ENCODE measurements at regions not wholly inside any gene's neighbourhood (a gene's known extent, or its start where the extent isn't known, plus 50 kb on each side); places are given as distances from the start of the nearest gene placed in this dataset.
A peak's percentile ranks its signal among the peaks of the same experiment; 100 is the strongest.

DNA sequence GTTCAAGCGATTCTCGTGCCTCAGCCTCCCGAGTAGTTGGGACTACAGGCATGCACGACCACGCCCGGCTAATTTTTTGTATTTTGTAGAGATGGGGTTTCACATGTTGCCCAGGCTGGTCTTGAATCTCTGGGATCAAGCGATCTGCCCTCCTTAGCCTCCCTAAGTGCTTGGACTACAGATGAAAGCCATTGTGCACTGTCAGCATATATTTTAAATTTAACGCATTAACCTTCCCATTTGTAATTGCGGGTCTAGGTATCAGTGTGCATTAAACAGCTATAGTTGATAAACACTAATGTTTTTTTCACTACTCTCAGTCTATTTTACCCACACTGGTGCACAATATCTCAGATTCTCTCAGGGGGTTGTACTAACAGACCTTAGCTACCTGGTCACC lies 1930.8 kb downstream of the C4orf33 start:
- CTCF ChIA-PET = interaction anchor here (1.3 kb wide), 1 partner anchor 105 kb away, joined by 3 read pairs; no protein-coding TSS in a partner anchor
- H3K27ac ChIP-seq = no peak overlapping the region
- TF ChIP-seq MAFK (IDR thresholded peaks at IDR 0.05; ENCODE audit: partially characterized antibody) = peak; percentile 84
- TF ChIP-seq CHD2 (IDR thresholded peaks at IDR 0.05; ENCODE audit: low read length, partially characterized antibody) = no peak

GRCh38 chr4:131044368-131044767 lies 1948.4 kb downstream of the C4orf33 start:
- TF ChIP-seq ELK1 (IDR thresholded peaks at IDR 0.05; ENCODE audit: low read depth, low read length) = no peak
- no peak for TF ChIP-seq TFCP2L1 (CRISPR knock-in tag; IDR thresholded peaks at IDR 0.05)
- TF ChIP-seq EP300 (IDR thresholded peaks at IDR 0.05) = no peak
- no peak for TF ChIP-seq HEYL (CRISPR knock-in tag; IDR thresholded peaks at IDR 0.05)
- TF ChIP-seq PHF8 (IDR thresholded peaks at IDR 0.05; ENCODE audit: borderline replicate concordance, low read depth) = no peak
- no peak for TF ChIP-seq NR3C1 (IDR thresholded peaks at IDR 0.05)
- ATAC-seq (no peak), DNase-seq (ENCODE audit: low read depth in 1 of 2, low spot score in 1 of 2) (no peak), FAIRE-seq (no peak)
- no peak overlapping the region for H3K4me2 ChIP-seq
- H3K27ac ChIP-seq = no peak overlapping the region
- no peak overlapping the region for H3K4me3 ChIP-seq
- H3K4me1 ChIP-seq = no peaks in the 10 kb centered on the region
- CTCF ChIA-PET = no interaction called here
- POLR2A ChIA-PET = no interaction called here
- H3K9me3 ChIP-seq = no peaks in the 10 kb centered on the region

More for the DNA sequence above, 1930.8 kb downstream of the C4orf33 start:
- Histone ChIP-seq H3K4me2 (no peak overlapping the region), H3K4me3 (no peak overlapping the region), H3K4me1 (no peaks in the 10 kb centered on the region), H3K9me3 (no peaks in the 10 kb centered on the region)
- ATAC-seq (no peak), FAIRE-seq (no peak), DNase-seq (ENCODE audit: low read depth in 1 of 2, low spot score in 1 of 2) (no peak)
- WGBS (ENCODE audit: missing lambda C conversion rate) = 45% methylated on average over 9 of the region's 9 CpGs
- POLR2A ChIA-PET = no interaction called here

GRCh38 chr4:131046821-131047220 lies 1950.9 kb downstream of the C4orf33 start:
- H3K4me1 ChIP-seq = no peaks in the 10 kb centered on the region
- ChIA-PET CTCF (no interaction called here), POLR2A (no interaction called here)
- DNase-seq (ENCODE audit: low read depth in 1 of 2, low spot score in 1 of 2) (no peak), FAIRE-seq (no peak), ATAC-seq (no peak)
- TF ChIP-seq KDM1A (IDR thresholded peaks at IDR 0.05; ENCODE audit: low read depth) (no peak), SREBF2 (IDR thresholded peaks at IDR 0.05) (no peak), KDM5A (IDR thresholded peaks at IDR 0.05) (no peak), HOXA7 (CRISPR knock-in tag; IDR thresholded peaks at IDR 0.05) (no peak), HOXB5 (CRISPR knock-in tag; IDR thresholded peaks at IDR 0.05) (no peak), EP300 (IDR thresholded peaks at IDR 0.05) (no peak), FOSB (CRISPR knock-in tag; IDR thresholded peaks at IDR 0.05) (no peak), MYC (IDR thresholded peaks at IDR 0.05; ENCODE audit: borderline replicate concordance, low read length) (no peak), PBX3 (IDR thresholded peaks at IDR 0.05) (no peak), RNF2 (IDR thresholded peaks at IDR 0.05; ENCODE audit: borderline replicate concordance, low read depth) (no peak), RFX5 (IDR thresholded peaks at IDR 0.05) (no peak), POLR2AphosphoS2 (conservative IDR thresholded peaks at IDR 0.05; ENCODE audit: low read length) (no peak), CHD4 (IDR thresholded peaks at IDR 0.05; ENCODE audit: borderline replicate concordance) (no peak)
- no peak overlapping the region for H3K4me3 ChIP-seq
- no peaks in the 10 kb centered on the region for H3K9me3 ChIP-seq
- H3K27ac ChIP-seq = no peak overlapping the region
- no peak overlapping the region for H3K4me2 ChIP-seq
- 28% methylated on average over 4 of the region's 4 CpGs for WGBS (ENCODE audit: missing lambda C conversion rate)

DNA sequence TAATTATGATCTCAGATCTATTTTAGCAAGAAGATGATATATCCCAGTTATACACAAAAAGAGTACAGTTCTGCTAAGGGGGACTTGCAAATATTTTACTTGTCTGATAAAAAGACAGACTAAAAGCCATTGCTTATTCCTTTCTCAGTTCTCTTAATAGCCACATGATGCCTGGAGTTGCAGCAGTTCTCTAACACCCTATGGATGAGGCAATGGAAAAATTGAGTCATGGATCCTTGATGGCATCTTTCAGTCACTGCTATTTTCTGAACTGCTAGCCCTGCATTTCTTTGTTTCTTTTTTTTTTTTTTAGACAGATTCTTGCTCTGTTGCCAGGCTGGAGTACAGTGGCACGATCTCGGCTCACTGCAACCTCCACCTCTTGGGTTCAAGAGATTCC lies 1956.7 kb downstream of the C4orf33 start:
- no peak for DNase-seq (ENCODE audit: low read depth in 1 of 2, low spot score in 1 of 2)
- 50% methylated on average over 2 of the region's 2 CpGs for WGBS (ENCODE audit: missing lambda C conversion rate)
- POLR2A ChIA-PET = no interaction called here
- CTCF ChIA-PET = no interaction called here
- Histone ChIP-seq H3K27ac (no peak overlapping the region), H3K4me3 (no peak overlapping the region), H3K4me2 (no peak overlapping the region), H3K9me3 (no peaks in the 10 kb centered on the region), H3K4me1 (no peaks in the 10 kb centered on the region)
- FAIRE-seq = no peak
- no peak for TF ChIP-seq FOSL2 (IDR thresholded peaks at IDR 0.05)
- no peak for TF ChIP-seq FOSL2 (CRISPR knock-in tag; IDR thresholded peaks at IDR 0.05)
- no peak for TF ChIP-seq ZNF302 (CRISPR knock-in tag; IDR thresholded peaks at IDR 0.05)
- no peak for TF ChIP-seq ZC3H11A (IDR thresholded peaks at IDR 0.05)
- TF ChIP-seq, protein P1, sequence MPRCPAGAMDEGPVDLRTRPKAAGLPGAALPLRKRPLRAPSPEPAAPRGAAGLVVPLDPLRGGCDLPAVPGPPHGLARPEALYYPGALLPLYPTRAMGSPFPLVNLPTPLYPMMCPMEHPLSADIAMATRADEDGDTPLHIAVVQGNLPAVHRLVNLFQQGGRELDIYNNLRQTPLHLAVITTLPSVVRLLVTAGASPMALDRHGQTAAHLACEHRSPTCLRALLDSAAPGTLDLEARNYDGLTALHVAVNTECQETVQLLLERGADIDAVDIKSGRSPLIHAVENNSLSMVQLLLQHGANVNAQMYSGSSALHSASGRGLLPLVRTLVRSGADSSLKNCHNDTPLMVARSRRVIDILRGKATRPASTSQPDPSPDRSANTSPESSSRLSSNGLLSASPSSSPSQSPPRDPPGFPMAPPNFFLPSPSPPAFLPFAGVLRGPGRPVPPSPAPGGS (IDR thresholded peaks at IDR 0.05) = no peak
- no peak for TF ChIP-seq KDM1A (IDR thresholded peaks at IDR 0.05; ENCODE audit: low read depth)
- TF ChIP-seq KDM5A (IDR thresholded peaks at IDR 0.05) = no peak
- no peak for TF ChIP-seq HEYL (CRISPR knock-in tag; IDR thresholded peaks at IDR 0.05)
- TF ChIP-seq ELK1 (IDR thresholded peaks at IDR 0.05; ENCODE audit: low read depth, low read length) = no peak
- no peak for ATAC-seq

All from A549 (cell line).